ENCODE measurements at regions not wholly inside any gene's neighbourhood (a gene's known extent, or its start where the extent isn't known, plus 50 kb on each side); places are given as distances from the start of the nearest gene placed in this dataset.
"Not testable (repeated sequence)": the region's sequence is repeated elsewhere in the genome, so short reads cannot be mapped to it uniquely, and the experiment has no call there.

GRCh38 chr19:31881988-31882387 lies 463.4 kb upstream of the ZNF507 start:
- DNase-seq (ENCODE audit: low read depth in 2 of 2), result no peak

- no peak for DNase-seq (ENCODE audit: low read depth in 2 of 2)
These were observed 462.7 kb upstream of the ZNF507 start for GRCh38 chr19:31882709-31883108.

GRCh38 chr19:31883296-31883990 lies 462.0 kb upstream of the ZNF507 start:
- no peak for DNase-seq (ENCODE audit: low read depth in 2 of 2)

GRCh38 chr19:31885280-31885853 lies 460.0 kb upstream of the ZNF507 start:
- no peak for DNase-seq (ENCODE audit: low read depth in 2 of 2)

GRCh38 chr19:31890230-31890629 lies 455.2 kb upstream of the ZNF507 start:
- DNase-seq (ENCODE audit: low read depth in 2 of 2), result no peak

- DNase-seq (ENCODE audit: low read depth in 2 of 2), result no peak
These were observed 453.4 kb upstream of the ZNF507 start for GRCh38 chr19:31892060-31892459.

GRCh38 chr19:31893491-31893890 lies 451.9 kb upstream of the ZNF507 start:
- DNase-seq (ENCODE audit: low read depth in 2 of 2), result not testable (repeated sequence)

- DNase-seq (ENCODE audit: low read depth in 2 of 2), result no peak
These were observed 451.0 kb upstream of the ZNF507 start for GRCh38 chr19:31894451-31894850.

- no peak for DNase-seq (ENCODE audit: low read depth in 2 of 2)
These were observed 448.1 kb upstream of the ZNF507 start for GRCh38 chr19:31897292-31897691.

- DNase-seq (ENCODE audit: low read depth in 2 of 2), result no peak
These were observed 444.4 kb upstream of the ZNF507 start for GRCh38 chr19:31900991-31901390.

- DNase-seq (ENCODE audit: low read depth in 2 of 2), result no peak
These were observed 442.6 kb upstream of the ZNF507 start for GRCh38 chr19:31902821-31903220.

- DNase-seq (ENCODE audit: low read depth in 2 of 2), result no peak
These were observed 441.4 kb upstream of the ZNF507 start for GRCh38 chr19:31903979-31904378.

- DNase-seq (ENCODE audit: low read depth in 2 of 2), result no peak
These were observed 439.1 kb upstream of the ZNF507 start for GRCh38 chr19:31906111-31906871.

- no peak for DNase-seq (ENCODE audit: low read depth in 2 of 2)
These were observed 437.7 kb upstream of the ZNF507 start for GRCh38 chr19:31907661-31908060.

- DNase-seq (ENCODE audit: low read depth in 2 of 2), result no peak
These were observed 437.3 kb upstream of the ZNF507 start for GRCh38 chr19:31908080-31908479.

- no peak for DNase-seq (ENCODE audit: low read depth in 2 of 2)
These were observed 436.7 kb upstream of the ZNF507 start for GRCh38 chr19:31908496-31909225.

GRCh38 chr19:31910224-31910623 lies 435.2 kb upstream of the ZNF507 start:
- DNase-seq (ENCODE audit: low read depth in 2 of 2), result no peak

GRCh38 chr19:31911577-31911976 lies 433.8 kb upstream of the ZNF507 start:
- DNase-seq (ENCODE audit: low read depth in 2 of 2), result no peak

- DNase-seq (ENCODE audit: low read depth in 2 of 2), result no peak
These were observed 432.2 kb upstream of the ZNF507 start for GRCh38 chr19:31913103-31913661.

GRCh38 chr19:31930401-31930800 lies 415.0 kb upstream of the ZNF507 start:
- no peak for DNase-seq (ENCODE audit: low read depth in 2 of 2)

GRCh38 chr19:31937983-31938382 lies 407.4 kb upstream of the ZNF507 start:
- DNase-seq (ENCODE audit: low read depth in 2 of 2), result no peak

- DNase-seq (ENCODE audit: low read depth in 2 of 2), result no peak
These were observed 406.7 kb upstream of the ZNF507 start for GRCh38 chr19:31938675-31939074.

Data from dermis microvascular lymphatic vessel endothelial cell (primary cell).